Activated CD4-positive, alpha-beta T cell treated with anti-CD3 and anti-CD28 coated beads, Interleukin-2, Interleukin-6, amounts not matched to agents 100 ng/mL and 50 ng/mL, durations not matched to agents 16 hours and 8 hours (primary cell): ENCODE measurements at regions not wholly inside any gene's neighbourhood (a gene's known extent, or its start where the extent isn't known, plus 50 kb on each side); places are given as distances from the start of the nearest gene placed in this dataset.
"Not testable (repeated sequence)": the region's sequence is repeated elsewhere in the genome, so short reads cannot be mapped to it uniquely, and the experiment has no call there.

ENCODE experiments used
- DNase-seq: peaks from one replicate; pipeline ENCODE4 v3.0.0-alpha.2; 2020

- DNase-seq, result no peak
Measured at GRCh38 chr14:100421756-100422470, 98.8 kb downstream of the SLC25A47 start.

GRCh38 chr14:100422556-100423316, 99.6 kb downstream of the SLC25A47 start:
- DNase-seq, result no peak

GRCh38 chr14:100423317-100424010, 100.3 kb downstream of the SLC25A47 start:
- DNase-seq, result no peak

- DNase-seq, result peak; percentile 42
Measured at GRCh38 chr14:100424504-100425428, 101.6 kb downstream of the SLC25A47 start.

- no peak for DNase-seq
Measured at GRCh38 chr14:100425429-100425827, 102.3 kb downstream of the SLC25A47 start.

- no peak for DNase-seq
Measured at GRCh38 chr14:100426314-100426713, 103.2 kb downstream of the SLC25A47 start.

GRCh38 chr14:100427166-100427565, 104.0 kb downstream of the SLC25A47 start:
- no peak for DNase-seq

GRCh38 chr14:100428727-100429126, 105.6 kb downstream of the SLC25A47 start:
- peak; percentile 50 for DNase-seq

GRCh38 chr14:100429537-100429936, 106.4 kb downstream of the SLC25A47 start:
- DNase-seq, result no peak

GRCh38 chr14:100430571-100430970, 107.4 kb downstream of the SLC25A47 start:
- DNase-seq, result no peak

GRCh38 chr14:100431461-100431860, 108.3 kb downstream of the SLC25A47 start:
- DNase-seq, result not testable (repeated sequence)

- DNase-seq, result no peak
Measured at GRCh38 chr14:100432652-100433427, 109.7 kb downstream of the SLC25A47 start.

GRCh38 chr14:100433428-100433814, 110.3 kb downstream of the SLC25A47 start:
- no peak for DNase-seq

- DNase-seq, result peak; percentile 36
Measured at GRCh38 chr14:100434033-100434601, 111.0 kb downstream of the SLC25A47 start.

- no peak for DNase-seq
Measured at GRCh38 chr14:100434911-100435438, 111.8 kb downstream of the SLC25A47 start.

- DNase-seq, result no peak
Measured at GRCh38 chr14:100435459-100435858, 112.3 kb downstream of the SLC25A47 start.

GRCh38 chr14:100436745-100437406, 113.7 kb downstream of the SLC25A47 start:
- DNase-seq, result no peak

GRCh38 chr14:100438271-100438670, 115.1 kb downstream of the SLC25A47 start:
- no peak for DNase-seq

- DNase-seq, result peak; percentile 38
Measured at GRCh38 chr14:100438678-100439592, 115.8 kb downstream of the SLC25A47 start.
